ENCODE measurements at regions not wholly inside any gene's neighbourhood (a gene's known extent, or its start where the extent isn't known, plus 50 kb on each side); places are given as distances from the start of the nearest gene placed in this dataset.

DNA sequence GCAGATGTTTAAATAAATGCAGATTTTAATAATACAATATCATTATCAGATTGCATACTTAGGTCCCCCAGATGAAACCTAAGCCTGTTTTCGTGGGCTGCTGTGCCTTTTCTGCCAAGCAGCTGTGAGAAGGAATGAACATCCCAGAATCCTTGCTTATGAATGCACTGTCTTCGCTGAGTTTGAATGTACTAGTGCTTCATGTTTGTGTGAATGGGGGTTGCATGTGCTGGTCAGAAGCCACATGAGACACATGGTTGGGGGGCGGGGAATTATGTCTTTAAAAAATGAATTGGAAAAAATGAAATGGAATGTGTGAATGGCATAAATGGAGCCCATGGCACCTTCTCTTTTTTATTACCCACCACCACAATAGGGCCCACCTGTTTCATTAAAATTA is 125.4 kb upstream of the HSD17B12 start:
- TF ChIP-seq, protein P1, sequence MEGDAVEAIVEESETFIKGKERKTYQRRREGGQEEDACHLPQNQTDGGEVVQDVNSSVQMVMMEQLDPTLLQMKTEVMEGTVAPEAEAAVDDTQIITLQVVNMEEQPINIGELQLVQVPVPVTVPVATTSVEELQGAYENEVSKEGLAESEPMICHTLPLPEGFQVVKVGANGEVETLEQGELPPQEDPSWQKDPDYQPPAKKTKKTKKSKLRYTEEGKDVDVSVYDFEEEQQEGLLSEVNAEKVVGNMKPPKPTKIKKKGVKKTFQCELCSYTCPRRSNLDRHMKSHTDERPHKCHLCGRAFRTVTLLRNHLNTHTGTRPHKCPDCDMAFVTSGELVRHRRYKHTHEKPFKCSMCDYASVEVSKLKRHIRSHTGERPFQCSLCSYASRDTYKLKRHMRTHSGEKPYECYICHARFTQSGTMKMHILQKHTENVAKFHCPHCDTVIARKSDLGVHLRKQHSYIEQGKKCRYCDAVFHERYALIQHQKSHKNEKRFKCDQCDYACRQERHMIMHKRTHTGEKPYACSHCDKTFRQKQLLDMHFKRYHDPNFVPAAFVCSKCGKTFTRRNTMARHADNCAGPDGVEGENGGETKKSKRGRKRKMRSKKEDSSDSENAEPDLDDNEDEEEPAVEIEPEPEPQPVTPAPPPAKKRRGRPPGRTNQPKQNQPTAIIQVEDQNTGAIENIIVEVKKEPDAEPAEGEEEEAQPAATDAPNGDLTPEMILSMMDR (IDR thresholded peaks at IDR 0.05) = no peak
- TF ChIP-seq POLR2A (IDR thresholded peaks at IDR 0.05) (no peak), POLR2AphosphoS5 (IDR thresholded peaks at IDR 0.05; ENCODE audit: insufficient read depth in 1 of 2, low read depth in 1 of 2) (no peak)

All from vagina (tissue), 2 donors.